ENCODE measurements at regions not wholly inside any gene's neighbourhood (a gene's known extent, or its start where the extent isn't known, plus 50 kb on each side); places are given as distances from the start of the nearest gene placed in this dataset.
"Not testable (repeated sequence)": the region's sequence is repeated elsewhere in the genome, so short reads cannot be mapped to it uniquely, and the experiment has no call there.

DNA sequence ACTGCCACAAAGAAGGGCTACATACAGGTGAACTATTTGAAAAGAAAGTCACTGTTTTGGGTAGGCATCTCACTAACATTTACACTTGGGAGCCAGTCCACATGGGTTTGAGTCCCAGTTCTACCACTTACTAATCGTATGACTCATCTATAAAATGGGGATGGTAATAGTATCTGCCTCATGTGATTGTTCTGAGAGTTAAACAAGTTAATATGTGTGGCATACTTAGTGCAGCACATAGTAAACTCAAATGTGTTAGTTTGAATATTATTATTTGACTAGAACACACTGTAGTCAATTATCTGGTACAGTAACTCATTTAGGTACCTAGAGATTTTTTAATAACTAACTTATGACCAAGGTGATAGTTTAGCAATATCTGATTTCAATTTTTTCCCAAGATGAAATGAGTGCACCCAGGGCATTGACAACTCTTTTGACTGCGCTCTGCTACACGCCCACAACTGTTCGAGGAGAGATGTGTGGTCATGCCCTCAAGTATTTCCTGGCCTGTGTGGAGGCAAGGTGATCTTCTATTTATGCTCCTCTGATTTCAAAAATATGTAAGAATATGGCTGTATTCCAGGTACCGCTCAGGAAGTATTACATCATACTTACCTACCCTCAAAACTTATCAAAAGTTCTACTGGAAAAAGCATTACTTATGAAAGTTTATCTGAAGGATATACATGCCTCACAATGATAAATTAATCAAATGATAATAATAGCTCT lies 210.6 kb upstream of the EGLN3 start:
- TF ChIP-seq EP300 (IDR thresholded peaks at IDR 0.05): no peak
- TF ChIP-seq POLR2A (IDR thresholded peaks at IDR 0.05): no peak
- no peak for TF ChIP-seq CTCF (IDR thresholded peaks at IDR 0.05)
- no peak for TF ChIP-seq POLR2AphosphoS5 (IDR thresholded peaks at IDR 0.05)
- intact Hi-C loops (cut with DNase I): no loop called here
- H3K9me3 ChIP-seq: no peaks in the 10 kb centered on the region
- no peak overlapping the region for H3K4me3 ChIP-seq
- H3K27me3 ChIP-seq: no peaks in the 10 kb centered on the region
- WGBS, 2 donors: 76 to 89% methylated on average over 5 of the region's 5 CpGs
- H3K27ac ChIP-seq: no peak overlapping the region
- H3K36me3 ChIP-seq: no peaks in the 10 kb centered on the region
- H3K4me1 ChIP-seq: peaks cover 0 to 9% (median 0%) of the 10 kb centered on the region in 4 donors
- no peak for DNase-seq

DNA sequence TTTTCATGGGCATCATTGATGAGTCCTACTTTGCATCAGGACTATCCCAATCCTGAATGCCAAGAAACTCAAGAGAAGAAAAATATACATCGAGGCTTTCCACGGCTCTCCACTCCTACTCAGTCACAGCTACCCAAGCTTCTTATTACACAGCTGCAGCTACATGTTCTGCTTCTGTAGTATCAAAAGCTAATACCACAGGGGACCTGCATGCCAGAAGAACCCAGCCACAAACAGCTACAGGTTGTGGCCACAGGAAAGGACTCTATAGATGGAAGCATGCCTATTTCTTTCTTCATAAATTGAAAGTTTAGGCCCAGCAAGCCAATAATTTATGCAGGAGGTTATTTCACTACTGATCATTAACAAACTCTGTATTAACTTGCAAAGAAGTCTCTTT lies 209.7 kb upstream of the EGLN3 start:
- TF ChIP-seq POLR2A (IDR thresholded peaks at IDR 0.05) (no peak), POLR2AphosphoS5 (IDR thresholded peaks at IDR 0.05) (no peak), EP300 (IDR thresholded peaks at IDR 0.05) (no peak), CTCF (IDR thresholded peaks at IDR 0.05) (no peak)
- H3K4me1 ChIP-seq: peaks cover 0 to 9% (median 0%) of the 10 kb centered on the region in 4 donors
- H3K4me3 ChIP-seq: no peak overlapping the region
- H3K27ac ChIP-seq: no peak overlapping the region
- H3K27me3 ChIP-seq: no peaks in the 10 kb centered on the region
- 96 to 98% methylated on average over 2 of the region's 2 CpGs for WGBS, 2 donors
- H3K36me3 ChIP-seq: no peaks in the 10 kb centered on the region
- H3K9me3 ChIP-seq: no peaks in the 10 kb centered on the region
- no peak for DNase-seq
- intact Hi-C loops (cut with DNase I): no loop called here

GRCh38 chr14:34157651-34158050 lies 206.8 kb upstream of the EGLN3 start:
- H3K9me3 ChIP-seq: no peaks in the 10 kb centered on the region
- no peak for DNase-seq
- no peak overlapping the region for H3K4me3 ChIP-seq
- H3K27ac ChIP-seq: no peak overlapping the region
- H3K27me3 ChIP-seq: no peaks in the 10 kb centered on the region
- peaks cover 0 to 9% (median 0%) of the 10 kb centered on the region in 4 donors for H3K4me1 ChIP-seq
- intact Hi-C loops (cut with DNase I): no loop called here
- 91 to 92% methylated on average over 2 of the region's 2 CpGs for WGBS, 2 donors
- no peak for TF ChIP-seq POLR2A (IDR thresholded peaks at IDR 0.05)
- no peaks in the 10 kb centered on the region for H3K36me3 ChIP-seq

DNA sequence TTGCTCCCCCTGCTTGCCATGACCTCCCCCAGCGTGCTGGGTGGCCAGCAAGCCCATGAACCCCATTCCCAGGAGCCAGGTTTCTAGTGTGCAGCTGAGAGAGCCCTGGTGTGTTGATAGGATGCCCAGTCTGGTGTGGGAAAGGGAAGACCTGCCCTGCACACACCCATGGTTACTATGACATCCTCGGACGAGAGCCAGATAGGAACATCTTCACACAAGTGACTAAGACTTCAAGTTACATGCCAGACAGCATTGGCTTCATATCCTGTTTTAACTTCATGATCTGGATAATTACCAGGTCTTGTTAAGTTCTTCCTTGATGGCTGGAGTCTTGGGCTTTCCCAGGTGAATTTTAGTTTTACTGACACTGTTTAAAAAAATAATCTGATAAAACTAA lies 196.6 kb upstream of the EGLN3 start:
- intact Hi-C loops (cut with DNase I): no loop called here
- no peak overlapping the region for H3K27ac ChIP-seq
- no peak for TF ChIP-seq EP300 (IDR thresholded peaks at IDR 0.05)
- TF ChIP-seq POLR2A (IDR thresholded peaks at IDR 0.05): no peak
- TF ChIP-seq CTCF (IDR thresholded peaks at IDR 0.05): no peak
- H3K4me3 ChIP-seq: no peak overlapping the region
- no peak for DNase-seq
- WGBS, 2 donors: 49 to 69% methylated on average over 3 of the region's 3 CpGs
- no peaks in the 10 kb centered on the region for H3K36me3 ChIP-seq
- H3K27me3 ChIP-seq: no peaks in the 10 kb centered on the region
- no peaks in the 10 kb centered on the region for H3K9me3 ChIP-seq
- H3K4me1 ChIP-seq: no peaks in the 10 kb centered on the region

DNA sequence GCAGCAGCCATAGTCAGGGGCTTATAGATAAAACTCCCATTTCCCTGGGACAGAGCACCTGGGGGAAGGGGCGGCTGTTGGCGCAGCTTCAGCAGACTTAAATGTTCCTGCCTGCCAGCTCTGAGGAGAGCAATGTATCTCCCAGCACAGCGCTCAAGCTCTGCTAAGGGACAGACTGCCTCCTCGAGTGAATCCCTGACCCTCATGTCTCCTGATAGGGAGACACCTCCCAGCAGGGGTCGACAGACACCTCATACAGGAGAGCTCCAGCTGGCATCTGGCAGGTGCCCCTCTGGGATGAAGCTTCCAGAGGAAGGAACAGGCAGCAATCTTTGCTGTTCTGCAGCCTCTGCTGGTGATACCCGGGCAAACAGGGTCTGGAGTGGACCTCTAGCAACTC lies 189.3 kb upstream of the EGLN3 start:
- H3K9me3 ChIP-seq; H3K4me3 ChIP-seq; DNase-seq; intact Hi-C loops (cut with DNase I); H3K27ac ChIP-seq; H3K27me3 ChIP-seq; H3K36me3 ChIP-seq: not testable (repeated sequence)
- 46 to 76% methylated on average over 6 of the region's 6 CpGs for WGBS, 2 donors
- peaks cover 0 to 10% (median 8%) of the 10 kb centered on the region in 4 donors for H3K4me1 ChIP-seq

- 49 to 76% methylated on average over 13 of the region's 13 CpGs for WGBS, 2 donors
- intact Hi-C loops (cut with DNase I); H3K27me3 ChIP-seq; H3K27ac ChIP-seq; DNase-seq; H3K36me3 ChIP-seq; H3K4me3 ChIP-seq; H3K9me3 ChIP-seq: not testable (repeated sequence)
- H3K4me1 ChIP-seq: peaks cover 0 to 10% (median 8%) of the 10 kb centered on the region in 4 donors
Measured at GRCh38 chr14:34139160-34140121, 188.6 kb upstream of the EGLN3 start.
